Left renal cortex interstitium (tissue), 4 donors: ENCODE measurements at regions not wholly inside any gene's neighbourhood (a gene's known extent, or its start where the extent isn't known, plus 50 kb on each side); places are given as distances from the start of the nearest gene placed in this dataset.
"Not testable (repeated sequence)": the region's sequence is repeated elsewhere in the genome, so short reads cannot be mapped to it uniquely, and the experiment has no call there.

ENCODE experiments used
- DNase-seq, 4 donors: peaks; one replicate each; pipeline ENCODE4 v3.0.0-alpha.2; 2013; ENCODE audit warnings: low read depth in 4 of 4, low spot score in 2 of 4, missing footprints in 1 of 4

GRCh38 chr2:239820836-239821693, 204.1 kb downstream of the NDUFA10 start:
- no peak for DNase-seq

- no peak for DNase-seq
Observed at GRCh38 chr2:239819974-239820555, 205.1 kb downstream of the NDUFA10 start.

GRCh38 chr2:239819091-239819973, 205.8 kb downstream of the NDUFA10 start:
- no peak for DNase-seq

DNA sequence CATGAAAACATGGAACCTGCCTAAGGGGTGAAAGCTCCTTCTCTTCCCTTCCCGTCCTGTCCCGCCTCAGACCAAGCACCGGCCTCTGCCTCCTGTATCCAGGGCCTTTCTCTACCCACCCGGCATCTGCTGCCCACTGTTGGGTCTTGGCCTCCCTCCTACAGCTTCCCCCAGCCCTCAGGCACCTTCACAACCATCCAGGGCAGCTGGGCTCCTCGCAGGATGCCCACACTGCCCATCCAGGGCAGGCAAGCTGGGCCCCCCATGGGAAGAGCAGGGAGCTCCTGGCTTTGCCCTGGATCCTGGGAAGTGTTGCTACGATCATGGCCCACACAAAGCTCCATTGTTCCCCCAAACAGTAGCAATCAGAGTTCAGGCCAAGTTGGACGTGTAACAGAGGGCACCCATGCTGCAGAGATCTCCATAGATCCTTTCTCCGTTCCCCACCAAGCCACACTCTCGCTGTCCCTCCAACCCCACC, 206.6 kb downstream of the NDUFA10 start:
- no peak for DNase-seq

DNA sequence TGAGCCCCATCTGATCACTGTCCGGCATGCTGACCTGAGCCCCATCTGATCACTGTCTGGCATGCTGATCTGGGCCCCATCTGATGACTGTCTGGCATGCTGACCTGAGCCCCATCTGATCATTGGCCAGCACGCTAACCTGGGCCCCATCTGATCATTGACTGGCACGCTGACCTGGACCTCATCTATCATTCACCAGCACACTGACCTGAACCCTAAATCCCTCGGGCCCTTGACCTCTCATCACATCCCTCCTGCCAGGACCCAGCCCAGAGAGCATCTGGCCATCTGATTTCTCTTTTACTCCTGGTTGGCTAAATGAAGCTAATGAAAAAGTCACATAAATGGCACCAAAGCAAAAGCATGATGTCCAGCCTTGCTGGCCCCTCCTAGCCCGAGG, 207.1 kb downstream of the NDUFA10 start:
- no peak for DNase-seq

DNA sequence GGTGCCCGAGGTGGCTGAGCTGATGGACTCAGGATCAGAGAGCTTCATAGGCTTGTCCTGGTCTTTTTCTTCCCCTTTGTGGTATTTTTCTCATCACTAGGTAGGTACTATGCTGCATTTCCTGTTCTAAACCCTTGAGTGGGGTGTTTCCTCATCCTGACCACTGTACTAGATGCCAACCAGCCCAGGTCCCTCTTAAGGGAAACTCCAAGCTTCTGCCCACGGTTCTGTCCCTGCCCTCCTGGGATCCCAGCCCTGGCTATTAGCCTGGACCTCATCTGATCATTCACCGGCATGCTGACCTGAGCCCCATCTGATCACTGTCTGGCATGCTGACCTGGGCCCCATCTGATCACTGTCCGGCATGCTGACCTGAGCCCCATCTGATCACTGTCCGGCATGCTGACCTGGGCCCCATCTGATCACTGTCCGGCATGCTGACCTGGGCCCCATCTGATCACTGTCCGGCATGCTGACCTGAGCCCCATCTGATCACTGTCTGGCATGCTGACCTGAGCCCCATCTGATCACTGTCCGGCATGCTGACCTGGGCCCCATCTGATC, 207.6 kb downstream of the NDUFA10 start:
- not testable (repeated sequence) for DNase-seq

- DNase-seq, result no peak
Observed at GRCh38 chr2:239816576-239817467, 208.3 kb downstream of the NDUFA10 start.

GRCh38 chr2:239815671-239816070, 209.5 kb downstream of the NDUFA10 start:
- DNase-seq, result no peak

GRCh38 chr2:239814861-239815601, 210.1 kb downstream of the NDUFA10 start:
- no peak for DNase-seq

DNA sequence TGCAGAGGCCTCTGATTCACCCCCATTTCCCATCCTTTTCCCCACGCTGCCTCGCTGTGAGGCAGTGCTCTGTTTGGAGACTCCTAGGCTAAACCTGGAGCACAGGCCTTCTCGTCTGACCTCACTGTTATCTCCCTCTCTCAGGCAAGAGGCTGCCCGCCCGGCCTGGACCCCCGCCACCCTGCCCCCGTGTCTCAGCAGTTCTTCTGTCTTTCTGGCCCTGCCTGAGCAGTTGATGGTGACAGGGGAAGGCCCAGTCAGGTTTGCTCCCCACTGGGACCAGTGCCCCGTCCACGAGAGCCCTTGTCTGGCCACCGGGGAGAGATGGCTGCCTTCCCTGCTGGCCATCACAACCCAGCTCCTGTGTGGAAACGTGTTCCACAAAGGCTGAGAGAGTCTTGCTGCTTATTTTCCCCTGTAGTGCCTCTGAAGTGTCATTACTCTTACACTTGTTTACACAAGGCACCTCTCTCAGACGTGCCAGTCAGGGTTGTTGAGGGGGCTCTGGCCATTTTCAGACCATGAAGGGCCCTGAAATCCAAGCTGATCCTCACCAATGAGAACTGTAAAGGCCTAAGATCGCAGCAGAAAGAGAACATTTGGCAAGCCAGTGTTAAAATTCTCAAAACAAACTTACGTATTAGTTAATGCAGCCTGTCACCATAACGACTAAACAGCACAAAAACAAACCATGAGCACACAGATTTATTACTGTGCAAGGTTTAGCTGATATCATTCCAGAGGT, 210.9 kb downstream of the NDUFA10 start:
- no peak for DNase-seq

GRCh38 chr2:239813261-239814115, 211.7 kb downstream of the NDUFA10 start:
- DNase-seq, result no peak

DNA sequence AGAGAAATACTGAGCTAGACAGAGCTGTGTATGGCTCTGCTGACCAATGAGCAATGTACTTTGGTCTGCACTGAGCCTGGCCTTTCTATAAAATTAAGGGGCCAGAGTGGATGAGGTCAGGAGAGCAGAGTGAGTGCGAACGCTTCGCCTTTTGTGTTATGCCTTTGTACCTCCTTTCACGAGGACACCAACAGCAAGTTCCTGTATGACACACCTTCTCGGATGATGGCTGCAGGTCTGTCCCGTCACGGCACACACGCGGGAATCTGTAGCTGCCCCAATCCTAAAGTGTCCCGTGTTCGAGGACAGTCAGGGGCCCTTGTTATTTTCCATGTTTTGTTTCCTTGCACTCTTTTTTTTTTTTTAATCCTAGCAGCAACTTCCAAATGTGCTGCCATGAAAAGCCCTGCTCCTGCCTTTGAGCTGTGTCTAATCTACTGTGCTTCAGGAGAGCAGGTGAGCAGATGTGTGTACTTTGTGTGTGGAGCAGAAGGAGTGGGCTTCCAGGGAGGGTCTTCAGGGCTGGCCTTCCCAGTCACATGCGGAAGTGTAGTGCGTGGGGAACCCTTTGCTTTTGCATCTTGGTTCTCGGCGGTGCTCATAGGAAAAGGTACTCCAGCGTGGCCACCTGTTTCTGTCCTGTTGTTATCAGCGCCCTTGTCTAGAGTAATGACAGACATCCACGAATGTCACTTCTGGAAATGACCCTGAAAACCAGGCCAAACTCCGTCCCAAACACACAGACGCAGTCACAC, 213.2 kb downstream of the NDUFA10 start:
- DNase-seq, result no peak

DNA sequence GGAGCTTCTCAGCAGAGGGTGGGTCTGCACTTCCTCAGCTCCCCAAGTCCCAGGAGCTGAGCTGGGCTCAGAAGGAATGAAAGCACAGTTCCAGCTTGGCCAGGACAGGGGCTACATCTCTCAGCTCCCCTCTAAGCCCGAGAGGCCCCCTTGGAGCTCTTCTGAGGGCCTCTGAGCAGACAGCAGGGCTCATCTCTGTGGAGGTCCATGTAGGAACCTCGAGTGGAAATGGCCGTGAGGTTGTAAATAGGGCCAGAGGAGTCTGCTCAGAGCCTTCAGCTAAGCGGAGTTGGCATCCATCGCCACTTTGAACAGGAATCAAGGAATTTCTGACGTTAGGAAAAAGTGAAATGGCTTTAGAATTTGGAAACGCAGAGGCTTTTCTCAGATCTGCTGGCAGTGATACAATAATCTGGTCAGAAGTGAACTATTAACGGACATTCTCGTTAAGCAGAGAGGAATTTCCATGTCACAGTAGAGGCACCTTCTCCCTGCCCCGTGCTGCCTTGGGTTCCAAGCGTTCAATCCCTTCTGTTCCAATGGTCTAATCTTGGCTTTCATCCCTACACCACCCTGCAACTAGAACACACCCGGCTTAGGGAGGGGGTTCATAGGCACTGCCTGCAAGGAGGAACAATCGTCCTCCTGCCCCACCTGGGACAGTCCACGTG, 213.9 kb downstream of the NDUFA10 start:
- DNase-seq, result no peak

- no peak for DNase-seq
Observed at GRCh38 chr2:239809391-239809790, 215.8 kb downstream of the NDUFA10 start.

DNA sequence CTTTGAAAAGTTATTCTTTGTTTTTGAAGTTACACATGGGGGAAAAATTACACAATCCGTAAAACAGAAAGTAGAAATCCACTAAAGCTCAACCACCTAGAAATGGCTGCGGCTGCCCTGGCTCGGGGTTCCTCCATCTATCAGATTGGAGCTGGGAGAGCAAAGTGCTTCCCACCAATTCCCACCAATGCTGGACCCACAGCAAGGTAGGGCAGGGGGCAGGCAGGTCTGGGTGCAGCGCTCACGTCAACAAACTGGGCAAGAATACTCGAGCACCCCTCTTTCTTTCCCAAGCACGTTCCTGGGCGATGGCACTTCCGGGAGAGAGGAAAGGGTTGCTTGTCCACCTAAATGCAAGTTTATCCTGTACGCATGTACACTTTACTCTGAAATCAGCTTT, 217.6 kb downstream of the NDUFA10 start:
- DNase-seq, result no peak

DNA sequence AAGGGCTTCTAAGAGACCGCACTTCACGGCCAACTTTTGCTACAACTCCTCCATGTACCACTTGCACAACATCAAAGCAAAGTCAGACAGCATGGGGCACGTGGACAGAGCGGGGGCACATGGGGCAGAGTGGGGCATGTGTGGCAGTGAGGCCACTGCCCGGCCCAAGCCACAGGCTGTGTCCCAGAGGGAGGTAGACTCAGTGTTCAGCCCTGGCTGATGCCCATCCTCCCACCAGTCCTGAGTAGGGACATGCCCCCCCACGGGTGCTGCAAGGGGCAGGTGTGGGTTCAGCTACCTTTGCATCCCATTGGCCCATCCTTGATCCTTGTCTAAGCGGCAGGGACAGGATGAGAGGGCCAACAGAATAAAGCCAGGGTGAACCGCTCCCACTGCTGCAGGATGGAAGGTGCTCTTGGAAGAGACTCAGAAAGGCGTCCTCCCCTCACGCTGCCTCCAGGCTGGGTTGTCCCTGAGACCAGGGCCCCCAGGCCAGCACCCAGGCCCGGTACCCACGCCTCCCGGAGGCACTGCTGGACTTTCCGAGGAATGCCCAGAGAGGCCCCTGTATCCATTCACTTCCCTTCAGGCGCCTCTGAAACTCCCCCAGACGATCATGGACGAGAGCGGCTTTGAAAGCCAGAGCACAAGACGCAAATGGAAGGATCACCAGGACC, 218.2 kb downstream of the NDUFA10 start:
- DNase-seq, result no peak
